WTC11 (cell line): ENCODE measurements at regions not wholly inside any gene's neighbourhood (a gene's known extent, or its start where the extent isn't known, plus 50 kb on each side); places are given as distances from the start of the nearest gene placed in this dataset.

Source experiments
- ATAC-seq: fragments of 200-7000 bp; cut with Tn5 transposase; 2 replicates; pipeline ENCODE4 v1.10.0; 2021; ENCODE audit warnings: mild to moderate bottlenecking, moderate library complexity
- CTCF ChIA-PET: fragments of 300-600 bp; sonication (Branson Sonifier 250); formaldehyde crosslinking; loops from one replicate; lab custom pipeline; 2021; ENCODE audit warnings: antibody characterized with exemption; lab: Charles Lee
- POLR2A ChIA-PET: fragments of 350-600 bp; sonication (Branson Sonifier 250); formaldehyde crosslinking; loops from one replicate; lab custom pipeline; 2021; ENCODE audit warnings: antibody characterized with exemption; lab: Charles Lee
- DNase-seq: peaks from one replicate; pipeline ENCODE4 v3.0.0; 2021; ENCODE audit warnings: low spot score
- H3K27ac Mint-ChIP-seq: 2 replicates; pipeline ENCODE4 v1.8.0; 2021; ENCODE audit warnings: mixed read lengths
- H3K27me3 Mint-ChIP-seq: 2 replicates; pipeline ENCODE4 v1.8.0; 2021; ENCODE audit warnings: low read depth, mild to moderate bottlenecking, moderate library complexity, mixed read lengths
- H3K36me3 Mint-ChIP-seq: 2 replicates; pipeline ENCODE4 v1.8.0; 2021; ENCODE audit warnings: mixed read lengths
- H3K4me1 Mint-ChIP-seq: 2 replicates; pipeline ENCODE4 v1.8.0; 2022; ENCODE audit warnings: mixed read lengths
- H3K4me3 Mint-ChIP-seq: 2 replicates; pipeline ENCODE4 v1.8.0; 2021; ENCODE audit warnings: mild to moderate bottlenecking, moderate library complexity, mixed read lengths
- H3K9me3 Mint-ChIP-seq: 2 replicates; pipeline ENCODE4 v1.8.0; 2021; ENCODE audit warnings: mixed read lengths
- CREM ChIP-seq: sonication (generic); formaldehyde crosslinking; IDR thresholded peaks from 2 replicates; pipeline ENCODE4 v1.8.1; 2022; ENCODE audit warnings: mild to moderate bottlenecking, missing genetic modification reagents, moderate library complexity
- ETV6 ChIP-seq: sonication (generic); formaldehyde crosslinking; IDR thresholded peaks from 2 replicates; pipeline ENCODE4 v1.8.1; 2022; ENCODE audit warnings: mild to moderate bottlenecking, missing genetic modification reagents
- NFATC4 ChIP-seq: fragments of 250-450 bp; sonication (Bioruptor Pico); IDR thresholded peaks from 2 replicates; pipeline ENCODE4 v1.9.0; 2021; ENCODE audit warnings: mild to moderate bottlenecking
- NFE2L1 ChIP-seq: sonication (generic); formaldehyde crosslinking; IDR thresholded peaks from 2 replicates; pipeline ENCODE4 v1.8.1; 2023; ENCODE audit warnings: missing genetic modification reagents
- PRRX2 ChIP-seq: fragments of 250-450 bp; sonication (Bioruptor Pico); IDR thresholded peaks from 2 replicates; pipeline ENCODE4 v1.8.0; 2021; ENCODE audit warnings: mild to moderate bottlenecking
- SP1 ChIP-seq: sonication (generic); formaldehyde crosslinking; conservative IDR thresholded peaks from 2 replicates; pipeline ENCODE4 v1.8.1; 2022; ENCODE audit warnings: missing genetic modification reagents
- TCF7 ChIP-seq: sonication (generic); formaldehyde crosslinking; IDR thresholded peaks from 2 replicates; pipeline ENCODE4 v1.8.0; 2022; ENCODE audit warnings: mild to moderate bottlenecking, low read depth, missing genetic modification reagents, moderate library complexity
- TP53 ChIP-seq: sonication (generic); formaldehyde crosslinking; IDR thresholded peaks from 2 replicates; pipeline ENCODE4 v1.8.1; 2023; ENCODE audit warnings: mild to moderate bottlenecking, missing genetic modification reagents
- ZNF671 ChIP-seq: fragments of 250-450 bp; sonication (Bioruptor Pico); IDR thresholded peaks from 2 replicates; pipeline ENCODE4 v1.8.0; 2021; ENCODE audit warnings: mild to moderate bottlenecking
- TF ChIP-seq, protein P1 (sequence below): fragments of 250-450 bp; sonication (Bioruptor Pico); IDR thresholded peaks from 2 replicates; pipeline ENCODE4 v1.9.0; 2021; ENCODE audit warnings: mild to moderate bottlenecking
- TF ChIP-seq, protein P2 (sequence below): sonication (generic); formaldehyde crosslinking; IDR thresholded peaks from 2 replicates; pipeline ENCODE4 v1.8.0; 2022; ENCODE audit warnings: mild to moderate bottlenecking, missing genetic modification reagents
- TF ChIP-seq, protein P3 (sequence below): sonication (generic); formaldehyde crosslinking; IDR thresholded peaks from 2 replicates; pipeline ENCODE4 v1.8.1; 2022; ENCODE audit warnings: low read depth, missing genetic modification reagents, borderline replicate concordance
- TF ChIP-seq, protein P4 (sequence below): sonication (generic); formaldehyde crosslinking; IDR thresholded peaks from 2 replicates; pipeline ENCODE4 v1.8.0; 2022; ENCODE audit warnings: mild to moderate bottlenecking, missing genetic modification reagents
- TF ChIP-seq, protein P5 (sequence below): sonication (generic); formaldehyde crosslinking; IDR thresholded peaks from 2 replicates; pipeline ENCODE4 v1.8.1; 2023; ENCODE audit warnings: mild to moderate bottlenecking, missing genetic modification reagents
- TF ChIP-seq, protein P6 (sequence below): fragments of 250-450 bp; sonication (Bioruptor Pico); IDR thresholded peaks from 2 replicates; pipeline ENCODE4 v1.9.0; 2021; ENCODE audit warnings: mild to moderate bottlenecking, borderline replicate concordance
- TF ChIP-seq, protein P7 (sequence below): fragments of 250-450 bp; sonication (Bioruptor Pico); IDR thresholded peaks from 2 replicates; pipeline ENCODE4 v2.1.2; 2022; ENCODE audit warnings: mild to moderate bottlenecking, moderate library complexity
- TF ChIP-seq, protein P8 (sequence below): fragments of 250-450 bp; sonication (Bioruptor Pico); IDR thresholded peaks from 2 replicates; pipeline ENCODE4 v1.9.0; 2021; ENCODE audit warnings: moderate library complexity, mild to moderate bottlenecking, inconsistent platforms, borderline replicate concordance
- TF ChIP-seq, protein P9 (sequence below): sonication (generic); formaldehyde crosslinking; IDR thresholded peaks from 2 replicates; pipeline ENCODE4 v1.8.1; 2023; ENCODE audit warnings: mild to moderate bottlenecking, missing genetic modification reagents, moderate library complexity

DNA sequence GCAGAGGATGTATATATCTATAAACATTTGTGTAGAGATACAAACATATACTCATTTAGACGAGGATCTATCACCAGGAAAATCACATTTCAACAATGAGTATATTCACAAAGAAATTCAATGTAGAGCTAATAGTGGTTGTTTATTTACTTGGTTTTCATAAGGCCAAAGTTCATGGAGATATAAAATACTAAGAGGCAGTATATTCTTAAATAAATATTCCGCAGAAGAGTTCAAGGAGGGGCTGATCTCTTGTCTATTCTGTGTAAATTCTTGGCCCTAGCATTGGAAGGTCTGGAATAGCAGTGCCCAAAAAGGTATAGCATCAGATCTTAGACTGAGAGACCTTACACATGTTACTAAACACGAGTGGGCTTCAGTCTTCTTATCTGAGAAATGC is 122.1 kb downstream of the EDEM1 start:
- DNase-seq: no peak
- TF ChIP-seq SP1 (CRISPR knock-in tag): no peak
- TF ChIP-seq PRRX2 (CRISPR knock-in tag): no peak
- TF ChIP-seq, protein P1, sequence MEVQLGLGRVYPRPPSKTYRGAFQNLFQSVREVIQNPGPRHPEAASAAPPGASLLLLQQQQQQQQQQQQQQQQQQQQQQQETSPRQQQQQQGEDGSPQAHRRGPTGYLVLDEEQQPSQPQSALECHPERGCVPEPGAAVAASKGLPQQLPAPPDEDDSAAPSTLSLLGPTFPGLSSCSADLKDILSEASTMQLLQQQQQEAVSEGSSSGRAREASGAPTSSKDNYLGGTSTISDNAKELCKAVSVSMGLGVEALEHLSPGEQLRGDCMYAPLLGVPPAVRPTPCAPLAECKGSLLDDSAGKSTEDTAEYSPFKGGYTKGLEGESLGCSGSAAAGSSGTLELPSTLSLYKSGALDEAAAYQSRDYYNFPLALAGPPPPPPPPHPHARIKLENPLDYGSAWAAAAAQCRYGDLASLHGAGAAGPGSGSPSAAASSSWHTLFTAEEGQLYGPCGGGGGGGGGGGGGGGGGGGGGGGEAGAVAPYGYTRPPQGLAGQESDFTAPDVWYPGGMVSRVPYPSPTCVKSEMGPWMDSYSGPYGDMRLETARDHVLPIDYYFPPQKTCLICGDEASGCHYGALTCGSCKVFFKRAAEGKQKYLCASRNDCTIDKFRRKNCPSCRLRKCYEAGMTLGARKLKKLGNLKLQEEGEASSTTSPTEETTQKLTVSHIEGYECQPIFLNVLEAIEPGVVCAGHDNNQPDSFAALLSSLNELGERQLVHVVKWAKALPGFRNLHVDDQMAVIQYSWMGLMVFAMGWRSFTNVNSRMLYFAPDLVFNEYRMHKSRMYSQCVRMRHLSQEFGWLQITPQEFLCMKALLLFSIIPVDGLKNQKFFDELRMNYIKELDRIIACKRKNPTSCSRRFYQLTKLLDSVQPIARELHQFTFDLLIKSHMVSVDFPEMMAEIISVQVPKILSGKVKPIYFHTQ (CRISPR knock-in tag): no peak
- TF ChIP-seq, protein P2, sequence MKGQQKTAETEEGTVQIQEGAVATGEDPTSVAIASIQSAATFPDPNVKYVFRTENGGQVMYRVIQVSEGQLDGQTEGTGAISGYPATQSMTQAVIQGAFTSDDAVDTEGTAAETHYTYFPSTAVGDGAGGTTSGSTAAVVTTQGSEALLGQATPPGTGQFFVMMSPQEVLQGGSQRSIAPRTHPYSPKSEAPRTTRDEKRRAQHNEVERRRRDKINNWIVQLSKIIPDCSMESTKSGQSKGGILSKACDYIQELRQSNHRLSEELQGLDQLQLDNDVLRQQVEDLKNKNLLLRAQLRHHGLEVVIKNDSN (CRISPR knock-in tag): no peak
- no peak for TF ChIP-seq CREM (CRISPR knock-in tag)
- TF ChIP-seq, protein P3, sequence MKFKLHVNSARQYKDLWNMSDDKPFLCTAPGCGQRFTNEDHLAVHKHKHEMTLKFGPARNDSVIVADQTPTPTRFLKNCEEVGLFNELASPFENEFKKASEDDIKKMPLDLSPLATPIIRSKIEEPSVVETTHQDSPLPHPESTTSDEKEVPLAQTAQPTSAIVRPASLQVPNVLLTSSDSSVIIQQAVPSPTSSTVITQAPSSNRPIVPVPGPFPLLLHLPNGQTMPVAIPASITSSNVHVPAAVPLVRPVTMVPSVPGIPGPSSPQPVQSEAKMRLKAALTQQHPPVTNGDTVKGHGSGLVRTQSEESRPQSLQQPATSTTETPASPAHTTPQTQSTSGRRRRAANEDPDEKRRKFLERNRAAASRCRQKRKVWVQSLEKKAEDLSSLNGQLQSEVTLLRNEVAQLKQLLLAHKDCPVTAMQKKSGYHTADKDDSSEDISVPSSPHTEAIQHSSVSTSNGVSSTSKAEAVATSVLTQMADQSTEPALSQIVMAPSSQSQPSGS (CRISPR knock-in tag): no peak
- no peak for TF ChIP-seq NFATC4 (CRISPR knock-in tag)
- TF ChIP-seq TP53 (CRISPR knock-in tag): no peak
- TF ChIP-seq, protein P4, sequence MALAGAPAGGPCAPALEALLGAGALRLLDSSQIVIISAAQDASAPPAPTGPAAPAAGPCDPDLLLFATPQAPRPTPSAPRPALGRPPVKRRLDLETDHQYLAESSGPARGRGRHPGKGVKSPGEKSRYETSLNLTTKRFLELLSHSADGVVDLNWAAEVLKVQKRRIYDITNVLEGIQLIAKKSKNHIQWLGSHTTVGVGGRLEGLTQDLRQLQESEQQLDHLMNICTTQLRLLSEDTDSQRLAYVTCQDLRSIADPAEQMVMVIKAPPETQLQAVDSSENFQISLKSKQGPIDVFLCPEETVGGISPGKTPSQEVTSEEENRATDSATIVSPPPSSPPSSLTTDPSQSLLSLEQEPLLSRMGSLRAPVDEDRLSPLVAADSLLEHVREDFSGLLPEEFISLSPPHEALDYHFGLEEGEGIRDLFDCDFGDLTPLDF: no peak
- no peak for TF ChIP-seq ETV6 (CRISPR knock-in tag)
- TF ChIP-seq, protein P5, sequence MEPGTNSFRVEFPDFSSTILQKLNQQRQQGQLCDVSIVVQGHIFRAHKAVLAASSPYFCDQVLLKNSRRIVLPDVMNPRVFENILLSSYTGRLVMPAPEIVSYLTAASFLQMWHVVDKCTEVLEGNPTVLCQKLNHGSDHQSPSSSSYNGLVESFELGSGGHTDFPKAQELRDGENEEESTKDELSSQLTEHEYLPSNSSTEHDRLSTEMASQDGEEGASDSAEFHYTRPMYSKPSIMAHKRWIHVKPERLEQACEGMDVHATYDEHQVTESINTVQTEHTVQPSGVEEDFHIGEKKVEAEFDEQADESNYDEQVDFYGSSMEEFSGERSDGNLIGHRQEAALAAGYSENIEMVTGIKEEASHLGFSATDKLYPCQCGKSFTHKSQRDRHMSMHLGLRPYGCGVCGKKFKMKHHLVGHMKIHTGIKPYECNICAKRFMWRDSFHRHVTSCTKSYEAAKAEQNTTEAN (CRISPR knock-in tag): no peak
- TF ChIP-seq, protein P6, sequence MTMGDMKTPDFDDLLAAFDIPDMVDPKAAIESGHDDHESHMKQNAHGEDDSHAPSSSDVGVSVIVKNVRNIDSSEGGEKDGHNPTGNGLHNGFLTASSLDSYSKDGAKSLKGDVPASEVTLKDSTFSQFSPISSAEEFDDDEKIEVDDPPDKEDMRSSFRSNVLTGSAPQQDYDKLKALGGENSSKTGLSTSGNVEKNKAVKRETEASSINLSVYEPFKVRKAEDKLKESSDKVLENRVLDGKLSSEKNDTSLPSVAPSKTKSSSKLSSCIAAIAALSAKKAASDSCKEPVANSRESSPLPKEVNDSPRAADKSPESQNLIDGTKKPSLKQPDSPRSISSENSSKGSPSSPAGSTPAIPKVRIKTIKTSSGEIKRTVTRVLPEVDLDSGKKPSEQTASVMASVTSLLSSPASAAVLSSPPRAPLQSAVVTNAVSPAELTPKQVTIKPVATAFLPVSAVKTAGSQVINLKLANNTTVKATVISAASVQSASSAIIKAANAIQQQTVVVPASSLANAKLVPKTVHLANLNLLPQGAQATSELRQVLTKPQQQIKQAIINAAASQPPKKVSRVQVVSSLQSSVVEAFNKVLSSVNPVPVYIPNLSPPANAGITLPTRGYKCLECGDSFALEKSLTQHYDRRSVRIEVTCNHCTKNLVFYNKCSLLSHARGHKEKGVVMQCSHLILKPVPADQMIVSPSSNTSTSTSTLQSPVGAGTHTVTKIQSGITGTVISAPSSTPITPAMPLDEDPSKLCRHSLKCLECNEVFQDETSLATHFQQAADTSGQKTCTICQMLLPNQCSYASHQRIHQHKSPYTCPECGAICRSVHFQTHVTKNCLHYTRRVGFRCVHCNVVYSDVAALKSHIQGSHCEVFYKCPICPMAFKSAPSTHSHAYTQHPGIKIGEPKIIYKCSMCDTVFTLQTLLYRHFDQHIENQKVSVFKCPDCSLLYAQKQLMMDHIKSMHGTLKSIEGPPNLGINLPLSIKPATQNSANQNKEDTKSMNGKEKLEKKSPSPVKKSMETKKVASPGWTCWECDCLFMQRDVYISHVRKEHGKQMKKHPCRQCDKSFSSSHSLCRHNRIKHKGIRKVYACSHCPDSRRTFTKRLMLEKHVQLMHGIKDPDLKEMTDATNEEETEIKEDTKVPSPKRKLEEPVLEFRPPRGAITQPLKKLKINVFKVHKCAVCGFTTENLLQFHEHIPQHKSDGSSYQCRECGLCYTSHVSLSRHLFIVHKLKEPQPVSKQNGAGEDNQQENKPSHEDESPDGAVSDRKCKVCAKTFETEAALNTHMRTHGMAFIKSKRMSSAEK (CRISPR knock-in tag): no peak
- TF ChIP-seq, protein P7, sequence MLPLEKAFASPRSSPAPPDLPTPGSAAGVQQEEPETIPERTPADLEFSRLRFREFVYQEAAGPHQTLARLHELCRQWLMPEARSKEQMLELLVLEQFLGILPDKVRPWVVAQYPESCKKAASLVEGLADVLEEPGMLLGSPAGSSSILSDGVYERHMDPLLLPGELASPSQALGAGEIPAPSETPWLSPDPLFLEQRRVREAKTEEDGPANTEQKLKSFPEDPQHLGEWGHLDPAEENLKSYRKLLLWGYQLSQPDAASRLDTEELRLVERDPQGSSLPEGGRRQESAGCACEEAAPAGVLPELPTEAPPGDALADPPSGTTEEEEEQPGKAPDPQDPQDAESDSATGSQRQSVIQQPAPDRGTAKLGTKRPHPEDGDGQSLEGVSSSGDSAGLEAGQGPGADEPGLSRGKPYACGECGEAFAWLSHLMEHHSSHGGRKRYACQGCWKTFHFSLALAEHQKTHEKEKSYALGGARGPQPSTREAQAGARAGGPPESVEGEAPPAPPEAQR (CRISPR knock-in tag): no peak
- TF ChIP-seq, protein P8, sequence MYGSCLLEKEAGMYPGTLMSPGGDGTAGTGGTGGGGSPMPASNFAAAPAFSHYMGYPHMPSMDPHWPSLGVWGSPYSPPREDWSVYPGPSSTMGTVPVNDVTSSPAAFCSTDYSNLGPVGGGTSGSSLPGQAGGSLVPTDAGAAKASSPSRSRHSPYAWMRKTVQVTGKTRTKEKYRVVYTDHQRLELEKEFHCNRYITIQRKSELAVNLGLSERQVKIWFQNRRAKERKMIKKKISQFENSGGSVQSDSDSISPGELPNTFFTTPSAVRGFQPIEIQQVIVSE (CRISPR knock-in tag): no peak
- TF ChIP-seq, protein P9, sequence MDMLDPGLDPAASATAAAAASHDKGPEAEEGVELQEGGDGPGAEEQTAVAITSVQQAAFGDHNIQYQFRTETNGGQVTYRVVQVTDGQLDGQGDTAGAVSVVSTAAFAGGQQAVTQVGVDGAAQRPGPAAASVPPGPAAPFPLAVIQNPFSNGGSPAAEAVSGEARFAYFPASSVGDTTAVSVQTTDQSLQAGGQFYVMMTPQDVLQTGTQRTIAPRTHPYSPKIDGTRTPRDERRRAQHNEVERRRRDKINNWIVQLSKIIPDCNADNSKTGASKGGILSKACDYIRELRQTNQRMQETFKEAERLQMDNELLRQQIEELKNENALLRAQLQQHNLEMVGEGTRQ: no peak
- no peak for TF ChIP-seq NFE2L1
- TF ChIP-seq TCF7 (CRISPR knock-in tag): no peak
- TF ChIP-seq ZNF671 (CRISPR knock-in tag): no peak
- ChIA-PET CTCF (no interaction called here), POLR2A (no interaction called here)
- H3K36me3 Mint-ChIP-seq: peaks cover 5% of the 10 kb centered on the region
- H3K27ac Mint-ChIP-seq: no peak overlapping the region
- H3K4me1 Mint-ChIP-seq: no peaks in the 10 kb centered on the region
- H3K4me3 Mint-ChIP-seq: no peak overlapping the region
- 0 out of 2 replicates have a peak, but pooled peaks cover 3% of the 10 kb centered on the region for H3K27me3 Mint-ChIP-seq
- ATAC-seq: no peak
- H3K9me3 Mint-ChIP-seq: peaks cover 49% of the 10 kb centered on the region
